NCI-H146 treated with DMSO at 0.1 percent for 48 hours (cell line): ENCODE measurements at regions not wholly inside any gene's neighbourhood (a gene's known extent, or its start where the extent isn't known, plus 50 kb on each side); places are given as distances from the start of the nearest gene placed in this dataset.

ENCODE experiments used
- DNase-seq: peaks from one replicate; lab custom pipeline; 2025; ENCODE audit not compliant: unreplicated experiment; lab: John Stamatoyannopoulos, UW

DNA sequence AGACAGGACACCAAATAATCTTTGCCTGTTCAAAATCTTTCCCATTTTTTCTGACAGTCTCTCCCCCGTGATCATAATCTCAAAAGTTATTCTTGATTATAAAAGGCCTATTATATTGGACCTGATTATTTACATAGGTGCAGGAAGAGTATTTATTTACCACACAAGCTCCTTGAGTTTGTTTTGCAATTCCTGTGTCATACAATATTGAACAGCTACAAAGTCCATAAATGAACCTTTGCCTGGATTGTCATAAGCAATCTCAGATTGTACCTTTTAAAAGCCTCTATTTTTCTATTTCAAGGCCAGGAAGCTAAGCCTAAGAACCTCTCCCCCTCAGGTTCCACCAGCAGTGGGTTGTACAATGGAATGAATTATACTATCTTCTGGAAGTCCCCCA, 183.9 kb upstream of the MEOX2 start:
- DNase-seq, result no peak

DNA sequence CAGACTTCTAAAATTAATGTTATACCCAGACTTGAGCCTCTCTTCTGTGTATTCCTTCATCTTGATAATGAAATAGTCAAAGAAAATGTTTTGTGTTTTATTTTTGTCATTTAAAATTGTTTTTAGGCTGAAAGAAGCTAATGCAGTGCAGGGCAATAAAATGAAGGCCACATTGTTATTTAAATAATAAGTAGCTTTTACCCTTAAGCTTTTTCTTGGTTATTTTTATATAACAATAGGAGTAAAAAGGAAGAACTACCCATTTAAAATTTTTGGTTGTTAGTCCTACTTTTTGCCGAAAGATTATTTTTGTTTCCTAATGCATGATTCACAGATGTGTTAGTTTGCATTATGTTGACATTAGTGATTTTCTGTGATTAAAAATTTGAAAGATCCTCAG, 181.0 kb upstream of the MEOX2 start:
- DNase-seq, result no peak

GRCh38 chr7:15866753-15867152, 180.3 kb upstream of the MEOX2 start:
- DNase-seq, result no peak

DNA sequence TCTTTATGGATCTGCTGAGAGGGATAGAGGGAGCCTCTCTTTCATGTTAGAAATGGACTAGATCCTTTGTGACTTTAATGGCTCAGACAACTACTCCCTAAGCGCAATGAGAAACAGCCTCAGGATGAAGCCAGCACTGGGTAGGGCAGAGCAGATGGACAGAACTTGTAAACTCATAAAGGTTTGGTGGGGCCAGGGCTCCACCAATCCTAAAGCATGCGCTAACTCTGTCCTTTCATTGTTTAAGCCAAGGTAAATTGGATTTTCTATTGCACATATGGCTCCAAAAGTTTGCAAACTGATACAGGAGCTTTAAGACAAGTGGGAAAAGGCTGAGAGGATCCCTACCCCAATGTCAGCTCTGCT, 178.1 kb upstream of the MEOX2 start:
- no peak for DNase-seq

- DNase-seq, result no peak
Observed at GRCh38 chr7:15863951-15864625, 177.6 kb upstream of the MEOX2 start.

GRCh38 chr7:15862781-15863165, 176.3 kb upstream of the MEOX2 start:
- no peak for DNase-seq

- no peak for DNase-seq
Observed at GRCh38 chr7:15862016-15862780, 175.7 kb upstream of the MEOX2 start.

DNA sequence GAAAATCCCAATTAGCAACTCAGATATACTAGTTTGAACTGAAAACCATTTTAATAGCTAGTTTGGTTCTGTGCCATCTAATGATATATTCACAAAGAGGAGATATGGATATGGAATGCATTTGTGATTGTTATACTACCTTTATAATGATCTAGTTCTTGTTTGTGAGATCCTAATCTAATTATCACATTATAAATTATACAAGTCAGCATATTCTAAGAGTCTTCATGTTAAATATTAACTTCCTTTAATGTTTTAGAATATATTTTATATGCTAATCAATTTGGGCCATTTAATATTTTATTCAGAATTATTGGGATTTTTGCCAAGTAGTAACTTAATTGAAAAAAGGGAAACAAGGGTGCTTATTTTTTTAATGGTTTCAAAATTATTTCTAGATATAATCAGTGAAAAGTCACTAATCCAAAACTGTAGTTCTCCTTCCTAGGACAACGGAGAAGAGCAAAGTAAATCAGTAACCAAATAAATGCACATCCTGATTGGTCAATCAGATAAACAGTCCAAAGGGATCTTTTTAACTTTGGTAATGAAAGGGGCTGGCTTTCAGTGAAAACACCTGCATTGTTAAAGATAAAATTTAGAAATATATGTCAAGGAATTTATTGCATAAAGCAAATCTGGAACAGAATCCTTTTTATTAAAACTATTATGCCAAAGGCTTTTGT, 173.9 kb upstream of the MEOX2 start:
- DNase-seq, result no peak

DNA sequence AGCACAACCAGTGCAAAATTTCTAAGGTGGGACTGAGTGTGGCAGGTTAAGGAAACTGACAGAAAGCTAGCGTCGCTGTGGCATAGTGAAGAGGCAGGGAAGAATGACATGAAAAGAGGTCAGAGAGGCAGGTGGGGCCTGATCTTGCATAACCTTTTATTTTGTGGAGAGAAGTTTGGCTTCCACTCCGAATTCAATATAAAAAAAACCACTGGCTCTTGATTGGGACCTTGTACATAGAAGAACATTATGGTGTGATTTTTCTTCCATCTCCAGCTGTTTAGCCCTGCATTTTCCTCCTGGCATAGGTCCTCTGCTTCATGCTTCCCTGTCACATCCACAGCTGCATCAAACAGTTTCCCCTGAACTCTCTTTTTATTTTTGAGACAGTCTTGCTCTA, 170.5 kb upstream of the MEOX2 start:
- no peak for DNase-seq

GRCh38 chr7:15856311-15856710, 169.8 kb upstream of the MEOX2 start:
- no peak for DNase-seq

GRCh38 chr7:15855525-15856109, 169.1 kb upstream of the MEOX2 start:
- no peak for DNase-seq

DNA sequence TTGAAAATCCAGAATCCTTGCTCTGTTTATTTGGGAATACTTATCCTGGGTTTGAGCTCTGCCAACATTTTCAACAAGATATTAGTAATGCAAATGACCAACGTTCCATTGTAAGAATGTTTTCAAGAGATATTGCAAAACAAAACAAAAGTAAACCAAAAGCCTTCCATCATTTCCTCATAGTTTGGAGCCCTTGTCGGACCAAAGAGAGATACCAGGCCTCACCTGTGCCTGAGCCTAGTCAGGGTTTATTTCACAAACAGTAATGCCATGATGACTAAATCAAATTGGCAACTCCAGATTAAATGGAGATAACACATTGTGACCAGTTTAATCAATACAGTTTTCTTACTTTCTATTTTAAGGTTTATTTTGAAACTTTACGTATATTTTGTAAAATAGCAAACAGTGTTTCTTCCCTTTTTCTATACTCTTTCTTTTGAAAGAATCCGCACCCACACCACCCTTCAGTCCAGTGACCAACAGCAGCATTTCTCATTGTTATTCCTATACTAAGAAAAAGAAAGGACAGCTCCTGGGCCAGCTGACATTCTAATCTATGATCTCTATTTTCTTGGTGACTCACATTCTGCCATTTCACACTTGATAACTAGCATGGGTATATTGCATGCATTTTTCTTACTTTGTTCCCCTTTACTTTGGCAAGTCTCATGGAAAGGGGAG, 168.5 kb upstream of the MEOX2 start:
- DNase-seq, result no peak

- no peak for DNase-seq
Observed at GRCh38 chr7:15853832-15854470, 167.5 kb upstream of the MEOX2 start.

GRCh38 chr7:15851201-15851600, 164.7 kb upstream of the MEOX2 start:
- no peak for DNase-seq

DNA sequence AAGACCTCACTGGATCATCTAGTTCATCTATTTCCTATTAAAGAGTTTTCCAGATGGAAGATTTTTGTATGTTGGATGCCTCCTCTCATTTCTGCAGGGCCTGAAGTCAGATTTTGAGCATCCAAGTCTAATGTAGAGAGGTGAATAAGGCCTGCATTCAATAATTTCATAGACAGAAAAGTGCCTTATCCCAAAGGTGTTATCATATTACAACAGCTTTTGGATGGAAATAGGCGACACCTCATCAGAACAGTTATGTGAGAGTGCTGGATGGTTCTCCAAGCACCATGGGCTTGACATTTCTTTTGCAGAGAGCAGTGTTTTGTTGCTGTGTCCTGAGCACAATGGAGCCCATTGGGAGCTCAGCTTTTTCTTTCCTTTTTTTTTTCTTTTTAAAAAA, 162.4 kb upstream of the MEOX2 start:
- no peak for DNase-seq

- DNase-seq, result no peak
Observed at GRCh38 chr7:15848362-15848761, 161.9 kb upstream of the MEOX2 start.

- no peak for DNase-seq
Observed at GRCh38 chr7:15845868-15846267, 159.4 kb upstream of the MEOX2 start.

DNA sequence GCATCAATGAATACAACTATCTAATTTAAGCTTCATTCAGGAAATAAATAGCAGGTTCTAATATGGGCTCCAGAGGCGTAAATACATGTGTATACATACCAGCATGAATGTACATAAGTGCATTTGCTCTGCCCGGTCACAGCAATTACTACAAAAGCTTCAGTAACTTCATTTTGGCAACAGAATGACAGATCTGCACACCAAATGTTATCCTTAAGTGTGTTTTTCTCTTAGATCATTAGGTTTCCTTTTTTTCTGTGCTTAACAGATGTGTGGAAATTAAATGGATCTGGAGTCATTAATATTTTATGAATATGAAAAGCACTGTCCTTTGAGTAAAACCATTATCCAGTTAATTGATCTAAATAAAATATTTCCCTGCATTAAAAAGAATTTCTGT, 159.0 kb upstream of the MEOX2 start:
- DNase-seq, result no peak

GRCh38 chr7:15839416-15840100, 153.1 kb upstream of the MEOX2 start:
- DNase-seq, result no peak

DNA sequence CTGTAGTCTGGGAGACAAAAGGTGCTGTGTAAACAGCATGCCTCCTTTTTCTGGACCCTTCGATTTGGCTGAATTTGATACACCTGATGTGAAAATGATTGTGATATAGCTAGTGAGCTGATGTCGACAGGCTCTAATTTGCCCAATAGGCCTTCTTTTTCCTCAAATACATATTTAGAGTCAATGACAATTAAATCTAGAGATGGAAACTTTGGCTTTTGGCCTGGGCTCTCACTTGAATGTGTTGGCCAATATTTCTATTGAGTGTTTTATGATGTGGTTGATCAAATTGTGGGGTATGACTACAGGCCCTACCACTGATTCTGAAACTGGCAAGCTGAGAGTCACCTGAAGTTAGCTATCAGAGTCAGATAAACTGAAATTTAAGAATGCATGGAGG, 151.8 kb upstream of the MEOX2 start:
- DNase-seq, result no peak
